ENCODE measurements at regions not wholly inside any gene's neighbourhood (a gene's known extent, or its start where the extent isn't known, plus 50 kb on each side); places are given as distances from the start of the nearest gene placed in this dataset.
"Not testable (repeated sequence)": the region's sequence is repeated elsewhere in the genome, so short reads cannot be mapped to it uniquely, and the experiment has no call there.

- POLR2A ChIA-PET, result no interaction called here
- CTCF ChIA-PET, result interaction anchor here (0.6 to 1.9 kb wide), 8 partner anchors 8 to 806 kb away, joined by 3 to 9 read pairs (median 5); no protein-coding TSS in a partner anchor
- no peak overlapping the region for H3K4me3 ChIP-seq (ENCODE audit: low read depth, low read length)
- no peaks in the 10 kb centered on the region for H3K4me1 ChIP-seq (ENCODE audit: control insufficient read depth, insufficient read depth, low read length)
- no peaks in the 10 kb centered on the region for H3K9me3 ChIP-seq (ENCODE audit: control insufficient read depth, insufficient read depth, low read depth, low read length)
- H3K27ac ChIP-seq (ENCODE audit: extremely low read depth, low read depth, low read length), result no peak overlapping the region
- TF ChIP-seq ZNF121 (tag by site-specific recombination; IDR thresholded peaks at IDR 0.05), result 0 out of 2 replicates have a peak, but pooled peaks have one; percentile 40
- TF ChIP-seq, protein P1, sequence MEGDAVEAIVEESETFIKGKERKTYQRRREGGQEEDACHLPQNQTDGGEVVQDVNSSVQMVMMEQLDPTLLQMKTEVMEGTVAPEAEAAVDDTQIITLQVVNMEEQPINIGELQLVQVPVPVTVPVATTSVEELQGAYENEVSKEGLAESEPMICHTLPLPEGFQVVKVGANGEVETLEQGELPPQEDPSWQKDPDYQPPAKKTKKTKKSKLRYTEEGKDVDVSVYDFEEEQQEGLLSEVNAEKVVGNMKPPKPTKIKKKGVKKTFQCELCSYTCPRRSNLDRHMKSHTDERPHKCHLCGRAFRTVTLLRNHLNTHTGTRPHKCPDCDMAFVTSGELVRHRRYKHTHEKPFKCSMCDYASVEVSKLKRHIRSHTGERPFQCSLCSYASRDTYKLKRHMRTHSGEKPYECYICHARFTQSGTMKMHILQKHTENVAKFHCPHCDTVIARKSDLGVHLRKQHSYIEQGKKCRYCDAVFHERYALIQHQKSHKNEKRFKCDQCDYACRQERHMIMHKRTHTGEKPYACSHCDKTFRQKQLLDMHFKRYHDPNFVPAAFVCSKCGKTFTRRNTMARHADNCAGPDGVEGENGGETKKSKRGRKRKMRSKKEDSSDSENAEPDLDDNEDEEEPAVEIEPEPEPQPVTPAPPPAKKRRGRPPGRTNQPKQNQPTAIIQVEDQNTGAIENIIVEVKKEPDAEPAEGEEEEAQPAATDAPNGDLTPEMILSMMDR (tag by site-specific recombination; IDR thresholded peaks at IDR 0.05), result peak; percentile 63
- TF ChIP-seq, protein P2, sequence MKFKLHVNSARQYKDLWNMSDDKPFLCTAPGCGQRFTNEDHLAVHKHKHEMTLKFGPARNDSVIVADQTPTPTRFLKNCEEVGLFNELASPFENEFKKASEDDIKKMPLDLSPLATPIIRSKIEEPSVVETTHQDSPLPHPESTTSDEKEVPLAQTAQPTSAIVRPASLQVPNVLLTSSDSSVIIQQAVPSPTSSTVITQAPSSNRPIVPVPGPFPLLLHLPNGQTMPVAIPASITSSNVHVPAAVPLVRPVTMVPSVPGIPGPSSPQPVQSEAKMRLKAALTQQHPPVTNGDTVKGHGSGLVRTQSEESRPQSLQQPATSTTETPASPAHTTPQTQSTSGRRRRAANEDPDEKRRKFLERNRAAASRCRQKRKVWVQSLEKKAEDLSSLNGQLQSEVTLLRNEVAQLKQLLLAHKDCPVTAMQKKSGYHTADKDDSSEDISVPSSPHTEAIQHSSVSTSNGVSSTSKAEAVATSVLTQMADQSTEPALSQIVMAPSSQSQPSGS (tag by site-specific recombination; IDR thresholded peaks at IDR 0.05; ENCODE audit: low read depth), result no peak
- no peak for TF ChIP-seq ZNF585B (tag by site-specific recombination; IDR thresholded peaks at IDR 0.05)
- TF ChIP-seq, protein P3, sequence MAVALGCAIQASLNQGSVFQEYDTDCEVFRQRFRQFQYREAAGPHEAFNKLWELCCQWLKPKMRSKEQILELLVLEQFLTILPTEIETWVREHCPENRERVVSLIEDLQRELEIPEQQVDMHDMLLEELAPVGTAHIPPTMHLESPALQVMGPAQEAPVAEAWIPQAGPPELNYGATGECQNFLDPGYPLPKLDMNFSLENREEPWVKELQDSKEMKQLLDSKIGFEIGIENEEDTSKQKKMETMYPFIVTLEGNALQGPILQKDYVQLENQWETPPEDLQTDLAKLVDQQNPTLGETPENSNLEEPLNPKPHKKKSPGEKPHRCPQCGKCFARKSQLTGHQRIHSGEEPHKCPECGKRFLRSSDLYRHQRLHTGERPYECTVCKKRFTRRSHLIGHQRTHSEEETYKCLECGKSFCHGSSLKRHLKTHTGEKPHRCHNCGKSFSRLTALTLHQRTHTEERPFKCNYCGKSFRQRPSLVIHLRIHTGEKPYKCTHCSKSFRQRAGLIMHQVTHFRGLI (tag by site-specific recombination; IDR thresholded peaks at IDR 0.05), result no peak
- TF ChIP-seq ZNF654 (tag by site-specific recombination; IDR thresholded peaks at IDR 0.05; ENCODE audit: low read depth), result peak; percentile 76
- TF ChIP-seq ZNF600 (tag by site-specific recombination; IDR thresholded peaks at IDR 0.05), result no peak
- H3K36me3 ChIP-seq (ENCODE audit: control insufficient read depth in 2 of 2, insufficient read depth in 1 of 2, low read length in 2 of 2), result no peaks in the 10 kb centered on the region
These were observed 375.0 kb downstream of the TYW1 start for GRCh38 chr7:67371429-67372305.

DNA sequence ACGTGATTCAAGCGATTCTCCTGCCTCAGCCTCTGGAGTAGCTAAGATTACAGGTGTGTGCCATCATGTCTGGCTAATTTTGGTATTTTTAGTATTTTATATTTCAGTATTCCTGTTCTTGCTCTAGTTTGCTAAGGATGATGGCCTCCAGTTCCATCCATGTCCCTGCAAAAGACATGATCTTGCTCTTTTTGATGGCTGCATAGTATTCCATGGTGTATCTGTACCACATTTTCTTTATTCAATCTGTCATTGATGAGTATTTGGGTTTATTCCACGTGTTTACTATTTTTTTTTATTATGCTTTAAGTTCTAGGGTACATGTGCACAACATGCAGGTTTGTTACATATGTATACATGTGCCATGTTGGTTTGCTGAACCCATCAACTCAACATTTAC lies 376.8 kb downstream of the TYW1 start:
- H3K36me3 ChIP-seq (ENCODE audit: control insufficient read depth in 2 of 2, insufficient read depth in 1 of 2, low read length in 2 of 2); POLR2A ChIA-PET; H3K4me1 ChIP-seq (ENCODE audit: control insufficient read depth, insufficient read depth, low read length); H3K9me3 ChIP-seq (ENCODE audit: control insufficient read depth, insufficient read depth, low read depth, low read length); H3K4me3 ChIP-seq (ENCODE audit: low read depth, low read length); H3K27ac ChIP-seq (ENCODE audit: extremely low read depth, low read depth, low read length): not testable (repeated sequence)
- TF ChIP-seq ZNF146 (tag by site-specific recombination; IDR thresholded peaks at IDR 0.05), result 0 out of 2 replicates have a peak, but pooled peaks have one; percentile 21
- CTCF ChIA-PET, result interaction anchor here (0.6 to 0.7 kb wide), 3 partner anchors 145 to 1636 kb away, joined by 3 to 5 read pairs (median 4); no protein-coding TSS in a partner anchor

GRCh38 chr7:67375427-67375826 lies 378.8 kb downstream of the TYW1 start:
- Histone ChIP-seq H3K9me3 (ENCODE audit: control insufficient read depth, insufficient read depth, low read depth, low read length) (no peaks in the 10 kb centered on the region), H3K4me3 (ENCODE audit: low read depth, low read length) (no peak overlapping the region), H3K36me3 (ENCODE audit: control insufficient read depth in 2 of 2, insufficient read depth in 1 of 2, low read length in 2 of 2) (no peaks in the 10 kb centered on the region), H3K27ac (ENCODE audit: extremely low read depth, low read depth, low read length) (no peak overlapping the region), H3K4me1 (ENCODE audit: control insufficient read depth, insufficient read depth, low read length) (no peaks in the 10 kb centered on the region)
- TF ChIP-seq RBAK (tag by site-specific recombination; IDR thresholded peaks at IDR 0.05) (no peak), ZNF596 (tag by site-specific recombination; IDR thresholded peaks at IDR 0.05) (no peak), ZBTB1 (tag by site-specific recombination; IDR thresholded peaks at IDR 0.05) (no peak), ZIC2 (tag by site-specific recombination; IDR thresholded peaks at IDR 0.05) (no peak), ZNF248 (tag by site-specific recombination; IDR thresholded peaks at IDR 0.05) (no peak), ZNF555 (tag by site-specific recombination; conservative IDR thresholded peaks at IDR 0.05) (no peak)
- CTCF ChIA-PET, result no interaction called here
- POLR2A ChIA-PET, result no interaction called here

Data from HEK293 (cell line).